H54 (cell line): ENCODE measurements at regions not wholly inside any gene's neighbourhood (a gene's known extent, or its start where the extent isn't known, plus 50 kb on each side); places are given as distances from the start of the nearest gene placed in this dataset.
A peak's percentile ranks its signal among the peaks of the same experiment; 100 is the strongest.

Experiments used
- DNase-seq: peaks from one replicate; pipeline ENCODE4 v3.0.0; 2011; ENCODE audit warnings: low spot score, mixed read lengths; ENCODE audit not compliant: insufficient read length
- FAIRE-seq: peaks from 3 replicates; lab custom pipeline; 2011; peaks lifted over from hg19 to GRCh38; lab: Jason Lieb, UNC
- POLR2A ChIP-seq: IDR thresholded peaks from 2 replicates; pipeline ENCODE4 v1.6.1; 2011; ENCODE audit warnings: low read depth, mild to moderate bottlenecking, low read length

DNA sequence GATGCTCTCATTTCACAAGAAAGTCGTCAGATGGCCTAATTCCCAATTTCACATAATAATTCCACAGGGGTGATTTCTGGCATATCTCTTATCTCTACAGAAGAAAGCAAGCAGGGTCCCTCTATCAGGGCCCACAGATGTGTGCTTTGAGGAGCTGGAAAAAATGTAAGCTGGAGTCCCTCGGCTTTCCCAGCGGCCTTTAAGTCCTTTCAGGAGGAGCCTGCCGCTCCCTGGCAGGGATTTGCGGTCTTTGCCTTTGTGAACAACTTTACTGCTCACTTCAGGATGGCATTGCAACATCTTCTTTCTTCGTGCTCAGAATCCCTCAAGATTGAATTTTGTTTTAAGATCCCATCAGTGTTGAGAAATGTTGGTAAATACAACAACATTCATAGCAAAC, 83.0 kb downstream of the FZD10 start:
- FAIRE-seq: no peak
- TF ChIP-seq POLR2A: no peak
- DNase-seq: no peak

DNA sequence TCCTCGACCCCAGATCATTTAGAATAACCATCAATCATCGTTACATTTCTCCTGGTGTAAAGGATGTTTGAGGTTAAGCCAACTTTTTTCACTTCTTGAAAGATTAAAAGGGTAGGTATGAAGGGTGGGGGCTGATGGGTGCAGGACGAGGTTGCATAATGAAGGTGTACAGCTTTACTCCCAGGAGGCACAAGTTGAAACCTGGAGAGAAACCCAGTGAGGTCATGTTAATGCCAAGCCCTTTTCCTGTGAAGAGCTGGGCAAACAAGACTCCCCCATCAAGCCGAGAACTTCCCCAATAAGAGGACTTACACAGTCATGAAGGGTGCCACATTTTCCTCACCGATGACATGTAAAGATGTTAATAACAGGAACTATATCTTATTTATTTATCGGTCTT, 84.3 kb downstream of the FZD10 start:
- no peak for TF ChIP-seq POLR2A
- FAIRE-seq (no peak), DNase-seq (no peak)

DNA sequence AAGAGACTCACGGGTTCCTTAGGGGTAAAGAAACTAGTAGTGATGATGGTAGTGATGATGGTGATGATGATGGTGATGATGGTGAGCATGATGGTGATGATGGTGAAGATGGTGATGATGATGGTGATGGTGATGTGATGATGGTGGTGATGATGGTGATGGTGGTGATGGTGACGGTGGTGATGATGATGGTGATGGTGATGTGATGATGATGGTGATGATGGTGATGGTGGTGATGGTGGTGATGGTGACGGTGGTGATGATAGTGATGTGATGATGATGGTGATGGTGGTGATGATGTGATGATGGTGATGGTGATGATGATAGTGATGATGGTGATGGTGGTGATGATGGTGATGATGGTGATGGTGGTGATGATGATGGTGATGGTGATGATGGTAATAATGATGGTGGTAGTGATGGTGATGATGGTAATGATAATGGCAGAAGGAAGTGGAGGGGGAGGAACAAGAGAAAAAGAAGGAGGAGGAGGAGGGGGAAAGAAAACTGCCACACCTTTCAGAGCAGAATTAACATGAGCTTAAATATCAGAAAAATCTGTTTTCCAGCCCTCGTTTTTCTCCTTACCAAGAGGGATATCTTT, 85.5 kb downstream of the FZD10 start:
- FAIRE-seq (peak; percentile 6), DNase-seq (no peak)
- no peak for TF ChIP-seq POLR2A

DNA sequence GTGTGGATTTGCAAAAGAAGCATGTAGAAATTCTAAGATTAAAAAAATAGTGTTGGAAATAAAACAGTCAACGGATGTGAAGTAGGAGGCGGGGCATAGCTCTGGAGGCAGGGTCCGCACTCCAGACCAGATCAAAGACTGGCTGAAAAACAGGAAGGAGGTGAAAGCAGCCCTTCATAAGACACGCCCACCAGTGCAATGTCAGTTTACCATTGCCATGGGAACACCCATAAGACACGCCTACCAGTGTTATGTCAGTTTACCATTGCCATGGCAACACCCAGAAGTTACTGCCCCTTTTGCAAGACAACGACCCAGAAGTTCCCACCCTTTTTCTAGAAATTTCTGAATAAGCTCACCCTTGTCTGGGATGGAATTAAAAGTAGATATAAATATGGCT, 87.1 kb downstream of the FZD10 start:
- DNase-seq (no peak), FAIRE-seq (no peak)
- no peak for TF ChIP-seq POLR2A

DNA sequence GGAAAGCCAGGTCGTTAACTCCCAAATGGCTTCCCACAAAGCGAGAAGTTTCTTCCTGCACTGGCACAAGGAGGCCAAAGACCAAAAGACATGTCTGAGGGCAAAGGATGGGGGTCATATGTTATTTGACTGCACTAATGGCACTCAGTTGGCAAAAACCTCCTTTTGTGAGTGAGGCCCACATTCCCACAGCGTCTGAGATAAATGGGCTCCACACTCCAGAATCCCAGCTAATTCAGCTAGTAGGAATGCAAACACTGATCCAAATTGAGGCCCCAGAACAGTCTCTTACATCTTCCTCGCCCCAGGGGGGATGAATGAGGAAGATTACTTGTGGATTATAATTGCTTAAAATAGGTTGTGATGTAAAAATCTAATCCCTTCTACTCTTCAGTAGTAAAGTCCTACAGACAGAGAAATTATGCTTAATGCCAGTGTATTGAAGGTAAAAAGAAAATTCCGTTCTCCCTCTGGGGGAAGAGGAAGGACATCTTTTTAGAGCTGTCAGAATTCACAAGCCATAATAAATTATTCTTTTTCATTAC, 86.4 kb upstream of the PIWIL1 start:
- DNase-seq (no peak), FAIRE-seq (no peak)
- no peak for TF ChIP-seq POLR2A

DNA sequence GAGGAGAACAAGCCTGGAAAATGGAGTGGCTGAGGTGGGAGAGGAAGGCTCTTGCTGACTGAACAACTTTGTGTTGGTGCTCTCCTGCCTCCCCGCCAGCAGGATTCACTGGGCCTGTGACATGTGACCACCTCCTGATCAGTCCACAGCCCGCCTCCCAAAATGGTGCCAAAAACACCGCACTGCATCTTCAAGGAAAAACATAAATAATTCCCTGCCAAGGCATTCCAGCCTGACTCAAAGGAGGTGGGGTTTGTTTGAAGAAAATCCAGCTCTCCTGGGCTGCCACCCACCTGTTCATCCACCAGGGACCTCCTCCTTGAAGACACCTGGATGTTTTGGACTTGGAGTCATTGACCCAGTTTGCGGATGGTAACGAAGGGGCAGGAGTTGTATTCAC, 83.8 kb upstream of the PIWIL1 start:
- TF ChIP-seq POLR2A: no peak
- no peak for DNase-seq
- FAIRE-seq: no peak

DNA sequence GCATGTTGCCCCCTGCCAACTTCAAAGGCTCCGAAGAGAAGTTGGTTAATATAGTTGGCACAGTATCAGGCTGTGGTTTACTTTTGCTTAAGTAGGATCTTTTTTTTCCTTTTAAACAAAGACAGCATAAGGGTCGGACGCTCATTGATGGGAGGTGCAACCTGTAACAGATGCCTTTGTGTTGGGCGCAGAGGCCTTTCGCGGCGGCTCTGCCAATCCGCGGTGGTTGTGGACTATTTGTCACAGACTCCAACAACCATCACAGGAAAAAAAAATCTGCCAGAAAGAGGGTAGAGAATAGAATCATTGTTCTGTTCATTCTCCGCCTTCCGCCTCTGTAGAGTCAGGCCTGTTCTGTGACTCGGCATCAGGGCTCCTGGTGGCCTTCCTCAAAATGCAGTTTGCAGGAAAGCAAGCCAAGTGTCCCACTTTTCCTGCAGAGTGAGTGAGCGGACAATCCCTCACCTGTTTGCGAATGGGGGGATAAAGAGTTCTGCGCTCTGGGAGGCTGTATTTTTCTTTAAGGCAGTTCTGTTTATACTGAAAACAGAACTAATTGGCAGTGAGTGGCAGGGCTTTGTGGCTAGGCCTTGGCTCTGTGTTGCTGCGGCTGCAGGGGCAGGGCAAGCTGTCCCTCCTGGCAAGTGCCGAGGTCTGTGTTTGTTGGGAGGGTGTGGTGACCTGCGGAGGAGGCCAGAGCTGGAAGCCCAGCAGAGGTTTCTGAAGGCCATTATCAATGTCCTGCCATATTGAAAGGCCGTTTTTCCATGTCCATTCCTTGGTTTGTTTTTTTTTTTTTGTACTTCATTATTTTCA, 83.0 kb upstream of the PIWIL1 start:
- TF ChIP-seq POLR2A: no peak
- DNase-seq: no peak
- no peak for FAIRE-seq

DNA sequence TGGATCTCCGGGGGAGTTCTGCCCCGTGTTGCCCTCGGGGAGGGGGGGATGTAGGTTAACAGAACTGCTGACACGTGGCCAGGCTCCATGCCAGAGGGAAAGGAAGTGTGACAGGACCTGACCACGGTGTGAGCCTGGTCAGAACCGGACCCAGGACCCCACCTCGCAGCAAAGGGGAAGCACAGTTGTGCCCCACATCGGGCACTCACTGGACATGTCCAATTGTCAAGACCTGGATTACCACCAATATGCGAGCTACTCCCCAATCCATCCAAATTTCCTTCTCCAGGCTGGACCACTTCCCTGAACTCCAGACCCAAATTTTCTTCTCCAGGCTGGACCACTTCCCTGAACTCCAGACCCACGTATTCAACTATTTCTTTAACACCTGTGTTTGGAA, 78.8 kb upstream of the PIWIL1 start:
- TF ChIP-seq POLR2A: no peak
- FAIRE-seq: no peak

DNA sequence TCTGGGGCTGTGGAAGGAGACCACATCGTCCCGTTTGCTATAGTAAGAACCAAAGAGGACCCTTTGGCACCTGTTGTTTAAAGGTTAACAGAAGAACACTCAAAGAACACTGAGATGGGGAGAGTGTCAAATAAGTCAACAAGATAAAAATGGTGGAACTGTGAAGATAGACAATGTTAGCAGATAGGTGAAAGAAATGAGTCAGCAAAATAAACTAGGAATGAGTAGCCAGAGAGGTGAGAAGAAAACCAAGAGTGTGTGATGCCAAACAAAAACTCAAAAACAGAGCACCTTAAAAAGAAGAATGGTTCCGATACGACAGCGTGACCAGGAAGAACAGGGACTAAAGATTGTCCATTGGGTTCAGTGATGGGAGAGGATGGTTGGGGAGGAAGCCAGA, 74.7 kb upstream of the PIWIL1 start:
- DNase-seq (no peak), FAIRE-seq (no peak)
- TF ChIP-seq POLR2A: no peak

More for the DNA sequence above, 78.8 kb upstream of the PIWIL1 start:
- DNase-seq: no peak

DNA sequence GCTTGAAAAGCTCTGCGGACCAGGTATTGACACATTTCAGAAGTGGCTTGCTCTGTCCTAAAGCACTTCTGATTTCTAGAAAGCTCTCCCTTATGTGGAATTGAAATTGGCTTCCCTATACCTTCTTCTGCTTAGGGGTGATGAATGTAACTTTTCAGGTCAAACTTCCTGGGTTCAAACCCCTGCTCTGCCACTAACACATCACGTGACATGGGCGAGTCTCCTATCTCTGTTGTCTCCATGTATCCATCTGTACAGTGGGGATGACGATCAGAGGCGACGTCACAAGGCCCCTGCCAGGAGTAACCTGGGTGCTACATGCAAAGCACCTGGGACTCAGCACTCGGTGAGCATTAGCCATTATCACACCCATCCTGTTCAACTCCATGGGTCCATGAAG, 73.7 kb upstream of the PIWIL1 start:
- no peak for FAIRE-seq
- DNase-seq: no peak
- TF ChIP-seq POLR2A: no peak

DNA sequence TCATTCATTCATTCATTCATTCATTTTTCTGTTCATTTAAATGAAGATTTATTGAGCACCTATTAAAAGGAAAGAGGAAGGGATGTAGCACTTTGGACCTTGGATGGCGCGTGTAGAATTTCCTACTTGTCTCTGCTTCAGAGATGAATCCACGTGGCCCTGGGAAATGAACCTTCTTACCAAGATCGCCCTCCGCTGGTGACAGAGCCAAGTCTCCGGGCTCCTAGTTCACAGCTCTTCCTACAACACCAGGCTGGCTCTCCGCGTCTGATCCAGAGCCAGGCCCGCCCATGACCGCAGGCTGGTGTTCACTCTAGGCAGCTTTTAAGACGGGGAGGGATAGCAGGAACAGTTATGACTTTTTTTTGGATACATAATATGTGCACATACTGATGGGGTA, 70.9 kb upstream of the PIWIL1 start:
- TF ChIP-seq POLR2A: no peak
- FAIRE-seq (no peak), DNase-seq (no peak)

DNA sequence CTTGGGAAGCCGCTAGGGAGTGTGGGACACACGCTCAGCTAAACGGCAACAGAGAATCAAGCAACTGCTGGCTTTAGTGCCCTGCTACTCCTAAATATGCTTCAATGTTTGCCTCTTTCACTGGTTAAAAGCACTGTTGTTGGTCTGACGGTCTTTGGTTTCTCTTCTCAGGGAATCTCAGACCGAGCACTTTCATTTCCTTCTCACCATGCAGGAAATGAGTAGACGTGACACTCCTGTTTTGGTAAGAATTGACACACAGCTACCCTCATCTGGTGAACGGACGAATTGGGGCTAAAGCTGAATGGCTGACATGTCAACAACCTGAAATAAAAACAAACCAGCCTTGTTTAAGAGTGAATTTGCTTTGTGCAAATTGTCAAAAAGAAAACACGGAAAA, 57.5 kb upstream of the PIWIL1 start:
- no peak for TF ChIP-seq POLR2A
- no peak for DNase-seq
- no peak for FAIRE-seq

DNA sequence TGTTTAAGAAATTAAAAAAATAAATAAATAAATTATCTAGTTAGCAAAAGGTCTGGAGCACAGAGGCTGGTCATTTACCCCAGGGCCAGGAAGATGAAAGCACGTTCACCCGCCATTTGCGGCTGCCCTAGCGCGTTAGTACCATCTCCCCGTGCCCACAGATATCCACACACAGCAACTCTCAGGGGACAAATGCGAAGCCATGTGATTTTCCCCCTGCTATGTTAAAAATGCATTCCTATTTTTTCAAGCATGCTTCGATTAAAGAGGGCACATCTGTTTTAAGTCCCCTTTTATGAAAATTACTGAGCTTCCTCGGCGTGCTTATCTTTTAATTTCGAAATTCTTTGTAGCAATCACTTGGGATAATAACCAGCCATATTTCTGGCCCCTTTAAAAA, 56.9 kb upstream of the PIWIL1 start:
- DNase-seq: no peak
- no peak for TF ChIP-seq POLR2A
- FAIRE-seq: no peak

DNA sequence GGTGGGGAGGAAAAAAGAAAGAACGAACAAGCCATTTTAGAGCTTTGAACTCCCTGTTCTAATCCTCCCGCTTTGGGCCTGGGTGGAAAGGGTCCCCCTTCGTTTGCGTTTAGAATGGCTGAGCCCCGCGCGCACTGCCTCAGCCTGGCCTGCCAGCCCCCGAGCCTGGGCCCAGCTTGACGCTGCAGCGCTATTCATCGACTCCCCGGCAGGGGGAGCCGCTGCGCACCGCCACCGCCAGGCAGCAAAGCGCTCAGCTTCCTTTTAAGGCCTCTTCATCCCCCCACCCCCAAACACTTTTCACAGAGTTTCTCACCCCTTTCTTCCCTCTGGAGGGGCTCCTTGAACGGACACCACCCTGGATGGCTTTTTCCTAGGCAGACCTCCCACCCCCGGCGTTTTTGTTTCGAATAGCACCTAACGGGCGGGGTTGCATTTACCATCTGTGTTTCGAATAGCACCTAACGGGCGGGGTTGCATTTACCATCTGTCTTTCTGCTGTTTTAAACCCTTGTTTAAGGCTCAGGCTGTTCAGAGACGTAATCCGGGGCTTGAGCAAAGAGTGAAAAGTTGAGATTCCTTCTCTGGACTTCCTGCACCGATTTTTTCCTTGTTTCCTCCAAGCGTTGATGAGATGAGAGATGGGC, 56.4 kb upstream of the PIWIL1 start:
- DNase-seq: no peak
- no peak for TF ChIP-seq POLR2A

More for the DNA sequence above, 56.4 kb upstream of the PIWIL1 start:
- no peak for FAIRE-seq
